ENCODE measurements at regions not wholly inside any gene's neighbourhood (a gene's known extent, or its start where the extent isn't known, plus 50 kb on each side); places are given as distances from the start of the nearest gene placed in this dataset.

DNA sequence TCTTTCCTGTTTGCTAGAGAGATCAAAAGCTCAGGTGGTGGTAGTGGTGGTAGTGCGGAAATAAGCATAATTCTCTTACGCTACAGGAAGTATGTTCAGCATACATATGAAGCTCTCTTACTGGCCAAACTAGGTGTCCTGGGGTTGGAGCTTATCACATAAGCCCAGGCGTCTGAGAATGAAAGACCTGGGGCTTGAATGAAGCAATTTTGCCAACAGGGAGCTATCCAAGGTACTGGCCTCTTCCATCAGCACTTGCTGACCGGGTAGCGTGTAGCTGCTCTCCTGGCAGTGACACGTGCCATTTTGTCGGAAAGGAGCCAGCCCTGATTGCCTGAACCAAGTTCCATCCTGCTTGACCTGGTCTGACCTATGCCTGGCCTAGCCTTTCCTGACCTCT, 65.9 kb upstream of the HPF1 start:
- TF ChIP-seq, protein P1, sequence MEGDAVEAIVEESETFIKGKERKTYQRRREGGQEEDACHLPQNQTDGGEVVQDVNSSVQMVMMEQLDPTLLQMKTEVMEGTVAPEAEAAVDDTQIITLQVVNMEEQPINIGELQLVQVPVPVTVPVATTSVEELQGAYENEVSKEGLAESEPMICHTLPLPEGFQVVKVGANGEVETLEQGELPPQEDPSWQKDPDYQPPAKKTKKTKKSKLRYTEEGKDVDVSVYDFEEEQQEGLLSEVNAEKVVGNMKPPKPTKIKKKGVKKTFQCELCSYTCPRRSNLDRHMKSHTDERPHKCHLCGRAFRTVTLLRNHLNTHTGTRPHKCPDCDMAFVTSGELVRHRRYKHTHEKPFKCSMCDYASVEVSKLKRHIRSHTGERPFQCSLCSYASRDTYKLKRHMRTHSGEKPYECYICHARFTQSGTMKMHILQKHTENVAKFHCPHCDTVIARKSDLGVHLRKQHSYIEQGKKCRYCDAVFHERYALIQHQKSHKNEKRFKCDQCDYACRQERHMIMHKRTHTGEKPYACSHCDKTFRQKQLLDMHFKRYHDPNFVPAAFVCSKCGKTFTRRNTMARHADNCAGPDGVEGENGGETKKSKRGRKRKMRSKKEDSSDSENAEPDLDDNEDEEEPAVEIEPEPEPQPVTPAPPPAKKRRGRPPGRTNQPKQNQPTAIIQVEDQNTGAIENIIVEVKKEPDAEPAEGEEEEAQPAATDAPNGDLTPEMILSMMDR (IDR thresholded peaks at IDR 0.05; ENCODE audit: low read depth, low read length, missing control alignments), result no peak
- no peak overlapping the region for H3K4me3 ChIP-seq (ENCODE audit: low read depth, low read length)
- in situ Hi-C loops (cut with HindIII; ENCODE audit: low sequenced_read_pairs), result loop anchor here (25.0 kb wide), 1 partner anchor 214 kb away; the partner anchor contains the start of gene MFAP3L
- DNase-seq (ENCODE audit: low read depth), result peak; percentile 73

DNA sequence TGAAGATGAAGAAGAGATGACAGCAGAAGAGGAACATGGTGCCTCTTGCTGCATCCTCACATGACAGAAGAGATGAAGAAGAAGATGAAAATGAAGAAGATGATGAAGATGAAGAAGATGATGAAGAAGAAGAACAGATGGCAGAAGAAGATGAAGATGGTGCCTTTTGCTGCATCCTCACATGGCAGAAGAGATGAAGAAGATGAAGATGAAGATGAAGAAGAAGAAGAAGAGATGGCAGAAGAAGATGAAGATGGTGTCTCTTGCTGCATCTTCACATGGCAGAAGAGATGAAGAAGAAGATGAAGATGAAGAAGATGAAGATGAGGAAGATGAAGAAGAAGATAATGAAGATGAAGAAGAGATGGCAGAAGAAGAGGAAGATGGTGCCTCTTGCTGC, 63.7 kb upstream of the HPF1 start:
- TF ChIP-seq, protein P1 (IDR thresholded peaks at IDR 0.05; ENCODE audit: low read depth, low read length, missing control alignments), result no peak
- DNase-seq (ENCODE audit: low read depth), result no peak
- in situ Hi-C loops (cut with HindIII; ENCODE audit: low sequenced_read_pairs), result loop anchor here (25.0 kb wide), 1 partner anchor 216 kb away; the partner anchor contains the start of gene MFAP3L
- H3K4me3 ChIP-seq (ENCODE audit: low read depth, low read length), result no peak overlapping the region

DNA sequence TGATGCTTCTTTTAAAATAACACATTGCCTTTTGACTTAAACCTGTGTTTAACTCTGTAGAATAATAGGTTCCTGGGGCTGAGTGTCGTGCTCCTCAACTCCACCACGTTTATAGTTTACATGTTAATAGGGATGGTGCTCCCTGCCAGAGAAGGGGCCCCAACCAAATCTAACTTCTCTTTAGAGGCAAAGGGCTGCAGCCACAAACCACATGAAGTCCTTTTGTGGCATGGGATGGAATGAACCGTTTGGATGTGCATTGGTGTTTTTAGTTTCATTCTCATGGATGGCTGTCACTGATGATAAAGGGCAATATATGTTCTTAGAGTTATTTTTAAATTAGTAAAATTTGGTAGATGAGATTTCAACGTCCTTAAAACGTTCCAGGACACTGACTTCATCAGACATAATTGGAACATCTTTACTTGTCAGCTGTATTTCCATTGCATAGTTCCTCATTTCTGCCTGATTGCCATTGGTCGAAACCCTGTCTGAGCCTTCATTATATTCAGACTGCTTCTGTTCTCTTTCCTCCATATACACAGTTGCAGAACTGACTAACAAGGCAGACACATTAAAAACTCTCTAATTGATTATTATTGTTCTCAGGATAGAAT, 60.4 kb upstream of the HPF1 start:
- in situ Hi-C loops (cut with HindIII; ENCODE audit: low sequenced_read_pairs), result loop anchor here (25.0 kb wide), 1 partner anchor 219 kb away; the partner anchor contains the start of gene MFAP3L

DNA sequence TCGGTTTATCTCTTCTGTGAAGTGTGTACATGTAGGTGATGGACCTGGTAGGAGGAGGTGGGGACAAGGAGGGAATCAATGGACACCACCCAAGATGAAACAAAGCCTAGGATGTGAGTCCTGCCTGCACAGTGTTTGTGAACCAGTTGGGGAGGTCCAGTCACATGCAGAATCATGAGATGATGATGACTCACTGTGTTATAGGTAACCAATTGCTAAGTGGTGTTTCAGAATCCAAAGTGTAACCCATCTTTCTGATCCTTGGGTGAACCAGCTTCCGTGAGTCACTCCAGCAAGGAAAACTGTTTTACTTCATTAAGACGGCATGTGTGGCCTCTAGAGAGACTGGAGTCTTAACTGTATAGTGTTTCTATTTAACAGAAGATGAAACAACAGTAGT, 57.9 kb upstream of the HPF1 start:
- in situ Hi-C loops (cut with HindIII; ENCODE audit: low sequenced_read_pairs), result loop anchor here (25.0 kb wide), 1 partner anchor 222 kb away; the partner anchor contains the start of gene MFAP3L
- no peak overlapping the region for H3K4me3 ChIP-seq (ENCODE audit: low read depth, low read length)
- DNase-seq (ENCODE audit: low read depth), result no peak
- TF ChIP-seq, protein P1 (IDR thresholded peaks at IDR 0.05; ENCODE audit: low read depth, low read length, missing control alignments), result no peak

More for the DNA sequence above, 60.4 kb upstream of the HPF1 start:
- no peak overlapping the region for H3K4me3 ChIP-seq (ENCODE audit: low read depth, low read length)
- TF ChIP-seq, protein P1 (IDR thresholded peaks at IDR 0.05; ENCODE audit: low read depth, low read length, missing control alignments), result no peak
- DNase-seq (ENCODE audit: low read depth), result no peak

DNA sequence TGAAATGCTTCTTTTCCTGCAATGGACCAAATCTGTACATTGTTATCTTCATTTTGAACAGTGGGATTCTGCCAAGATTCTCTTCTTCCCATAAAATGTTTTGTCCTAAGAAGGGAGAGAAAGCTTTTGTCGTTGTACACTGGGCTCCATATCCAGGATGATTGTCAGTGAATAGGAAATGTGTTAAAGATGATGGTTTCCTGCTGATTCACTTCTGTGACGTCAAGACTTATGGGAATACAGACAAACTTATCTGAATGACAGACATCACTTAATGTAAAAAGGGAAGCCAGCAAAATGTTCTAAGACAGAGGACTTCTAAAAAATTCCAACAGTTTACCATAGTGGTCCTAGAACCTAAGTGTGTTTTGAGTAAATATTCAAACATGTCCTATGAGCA, 53.7 kb upstream of the HPF1 start:
- no peak for DNase-seq (ENCODE audit: low read depth)
- no peak overlapping the region for H3K4me3 ChIP-seq (ENCODE audit: low read depth, low read length)
- in situ Hi-C loops (cut with HindIII; ENCODE audit: low sequenced_read_pairs), result loop anchor here (25.0 kb wide), 1 partner anchor 226 kb away; the partner anchor contains the start of gene MFAP3L
- TF ChIP-seq, protein P1 (IDR thresholded peaks at IDR 0.05; ENCODE audit: low read depth, low read length, missing control alignments), result no peak

DNA sequence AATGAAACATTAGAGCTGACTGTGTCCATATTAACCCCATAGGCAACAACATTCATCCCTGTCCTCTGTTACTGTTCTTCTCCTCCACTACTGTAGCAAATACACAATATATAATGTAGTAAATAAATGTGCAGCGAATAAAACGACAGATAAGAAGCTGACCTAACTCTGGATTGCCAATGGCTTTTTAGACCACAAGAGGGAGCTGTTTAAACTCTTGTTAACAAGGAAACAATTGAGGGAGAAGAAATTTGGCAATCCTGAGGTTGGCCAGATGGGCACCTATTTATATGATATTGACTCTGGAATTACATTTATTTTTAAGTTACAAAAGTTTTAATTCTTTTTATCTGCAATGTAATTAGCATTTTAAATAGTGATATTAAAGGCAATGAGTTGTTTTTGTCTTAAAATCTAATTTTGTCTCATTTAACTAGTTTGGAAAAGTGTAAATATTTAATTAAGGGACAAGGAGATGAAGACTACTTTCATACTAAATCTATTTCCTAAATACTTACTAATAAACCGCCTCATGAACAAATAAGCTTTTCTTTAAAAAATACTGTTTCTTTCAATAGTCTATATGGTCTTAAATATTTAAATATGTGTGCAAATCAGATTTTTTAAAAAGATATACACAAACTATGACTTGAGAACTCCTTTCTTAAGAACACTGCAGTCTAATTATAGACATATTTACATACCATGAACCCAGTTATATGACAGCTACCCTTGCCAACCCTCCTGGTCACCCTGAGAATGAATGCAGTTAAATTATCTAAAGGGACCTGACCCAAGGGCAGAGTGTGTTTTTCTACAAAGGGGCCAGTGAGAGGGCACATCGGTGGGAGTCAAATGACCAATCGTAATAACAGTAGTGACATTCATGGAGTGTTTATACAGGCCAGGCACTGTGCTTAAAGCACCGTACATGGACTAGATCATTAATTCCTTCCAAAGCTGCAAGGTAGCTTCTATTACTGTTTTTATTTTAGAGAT, 52.9 kb upstream of the HPF1 start:
- no peak overlapping the region for H3K4me3 ChIP-seq (ENCODE audit: low read depth, low read length)
- TF ChIP-seq, protein P1 (IDR thresholded peaks at IDR 0.05; ENCODE audit: low read depth, low read length, missing control alignments), result peak; percentile 77
- in situ Hi-C loops (cut with HindIII; ENCODE audit: low sequenced_read_pairs), result loop anchor here (25.0 kb wide), 1 partner anchor 227 kb away; the partner anchor contains the start of gene MFAP3L
- DNase-seq (ENCODE audit: low read depth), result peak; percentile 84

Data from astrocyte of the cerebellum (primary cell).